ENCODE measurements at regions not wholly inside any gene's neighbourhood (a gene's known extent, or its start where the extent isn't known, plus 50 kb on each side); places are given as distances from the start of the nearest gene placed in this dataset.

- ATAC-seq: no peak
- H3K9me3 ChIP-seq (replicated peaks; ENCODE audit: control insufficient read depth, insufficient read depth, low read length): no peaks in the 10 kb centered on the region; the same call in 1 of the 3 replicates
- no peaks in the 10 kb centered on the region for H3K4me1 ChIP-seq (ENCODE audit: control insufficient read depth, insufficient read depth, low read length)
- H3K27me3 ChIP-seq (replicated peaks in 1 of 2; ENCODE audit: control insufficient read depth in 2 of 2, insufficient read depth in 2 of 2, low read length in 1 of 2): no peaks in the 10 kb centered on the region
- no peak overlapping the region for H3K9ac ChIP-seq (ENCODE audit: control insufficient read depth, insufficient read depth, low read length)
- intact Hi-C loops (cut with micrococcal nuclease; ENCODE audit: unreplicated experiment) (no loop called here), in situ Hi-C loops (cut with MboI) (no loop called here)
- ChIA-PET SMC1A (ENCODE audit: uncharacterized antibody, unreplicated experiment) (interaction anchor here (1.1 to 1.8 kb wide), 3 partner anchors 11 to 28 kb away, joined by 3 to 8 read pairs (median 3); no protein-coding TSS in a partner anchor), POLR2A (interaction anchor here (0.6 kb wide), 1 partner anchor 27 kb away, joined by 5 read pairs; no protein-coding TSS in a partner anchor), RAD21 (ENCODE audit: unreplicated experiment) (no interaction called here), CTCF (interaction anchor here (1.1 to 1.2 kb wide), 2 partner anchors 9 to 27 kb away, joined by 3 read pairs; no protein-coding TSS in a partner anchor)
- no peak for FAIRE-seq
- H2AFZ ChIP-seq (ENCODE audit: control insufficient read depth, low read depth, low read length): no peak overlapping the region
- no peak for DNase-seq (ENCODE audit: low read depth, low spot score)
- no peak overlapping the region for H3K27ac ChIP-seq (ENCODE audit: control insufficient read depth, insufficient read depth)
- H3K4me3 ChIP-seq: no peak overlapping the region
- 68% methylated on average over 6 of the region's 6 CpGs for WGBS (ENCODE audit: insufficient coverage, insufficient replicate concordance, low lambda C conversion rate, missing lambda C conversion rate)
- BruUV-seq (replicated peaks): no TSS peak
- H3K79me2 ChIP-seq (ENCODE audit: control insufficient read depth, insufficient read depth, low read length): no peaks in the 10 kb centered on the region
- no peak for TF ChIP-seq SMAD1 (IDR thresholded peaks at IDR 0.05; ENCODE audit: low read depth, partially characterized antibody)
- no peak overlapping the region for H3K4me2 ChIP-seq (ENCODE audit: control insufficient read depth, insufficient read depth)
- no peaks in the 10 kb centered on the region for H3K36me3 ChIP-seq (ENCODE audit: control insufficient read depth in 2 of 2, insufficient read depth in 2 of 2, low read length in 1 of 2)
- no peaks in the 10 kb centered on the region for H4K20me1 ChIP-seq (ENCODE audit: control insufficient read depth, insufficient read depth)
Measured at GRCh38 chr5:116779846-116780245, 205.2 kb upstream of the SEMA6A start.

DNA sequence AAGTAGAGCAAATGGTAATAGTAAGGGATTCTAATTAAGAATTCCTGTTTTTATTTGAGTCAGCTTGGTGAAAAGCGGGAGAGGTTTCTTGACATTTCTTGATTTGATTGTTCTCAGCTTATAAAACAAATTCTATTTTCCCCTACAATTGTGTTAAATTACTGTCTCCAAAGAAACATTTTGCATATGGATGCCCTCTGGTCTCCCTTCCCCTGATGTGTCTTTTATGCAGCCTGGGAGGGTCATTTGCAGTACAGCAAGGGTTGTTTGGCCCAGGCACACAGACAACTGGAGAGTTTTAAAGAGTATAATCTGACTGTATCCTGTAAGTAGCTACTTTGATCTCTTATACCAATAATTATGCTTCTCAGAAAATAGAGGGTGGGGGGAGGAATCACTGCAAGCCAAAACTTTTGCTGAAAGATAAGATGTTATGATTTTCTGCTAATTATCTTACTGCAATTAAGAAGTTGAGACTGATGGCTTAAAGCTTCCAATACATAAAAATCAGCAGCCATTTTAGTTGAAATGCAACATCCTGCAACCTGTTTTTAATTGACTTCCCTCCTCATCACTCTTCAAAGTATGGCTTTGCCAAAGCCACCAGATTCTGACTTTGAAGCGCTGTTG lies 204.1 kb upstream of the SEMA6A start:
- in situ Hi-C loops (cut with MboI) (no loop called here), intact Hi-C loops (cut with micrococcal nuclease; ENCODE audit: unreplicated experiment) (no loop called here)
- no peak overlapping the region for H3K9ac ChIP-seq (ENCODE audit: control insufficient read depth, insufficient read depth, low read length)
- no peak overlapping the region for H3K4me2 ChIP-seq (ENCODE audit: control insufficient read depth, insufficient read depth)
- H3K36me3 ChIP-seq (ENCODE audit: control insufficient read depth in 2 of 2, insufficient read depth in 2 of 2, low read length in 1 of 2): no peaks in the 10 kb centered on the region
- WGBS (ENCODE audit: insufficient coverage, insufficient replicate concordance, low lambda C conversion rate, missing lambda C conversion rate): 71% methylated on average over 2 of the region's 2 CpGs
- ChIA-PET CTCF (no interaction called here), POLR2A (no interaction called here), RAD21 (ENCODE audit: unreplicated experiment) (interaction anchor here (0.6 kb wide), 1 partner anchor 204 kb away, joined by 4 read pairs; no protein-coding TSS in a partner anchor), SMC1A (ENCODE audit: uncharacterized antibody, unreplicated experiment) (interaction anchor here (0.9 to 1.8 kb wide), 3 partner anchors 12 to 30 kb away, joined by 3 to 8 read pairs (median 5); no protein-coding TSS in a partner anchor)
- DNase-seq (ENCODE audit: low read depth, low spot score) (no peak), ATAC-seq (no peak), FAIRE-seq (no peak)
- no peaks in the 10 kb centered on the region for H3K79me2 ChIP-seq (ENCODE audit: control insufficient read depth, insufficient read depth, low read length)
- no peak overlapping the region for H2AFZ ChIP-seq (ENCODE audit: control insufficient read depth, low read depth, low read length)
- no peaks in the 10 kb centered on the region for H4K20me1 ChIP-seq (ENCODE audit: control insufficient read depth, insufficient read depth)
- H3K9me3 ChIP-seq (replicated peaks; ENCODE audit: control insufficient read depth, insufficient read depth, low read length): no peaks in the 10 kb centered on the region; the same call in 1 of the 3 replicates
- H3K4me1 ChIP-seq (ENCODE audit: control insufficient read depth, insufficient read depth, low read length): no peaks in the 10 kb centered on the region
- H3K27me3 ChIP-seq (replicated peaks in 1 of 2; ENCODE audit: control insufficient read depth in 2 of 2, insufficient read depth in 2 of 2, low read length in 1 of 2): no peaks in the 10 kb centered on the region
- BruUV-seq (replicated peaks): no TSS peak
- no peak overlapping the region for H3K4me3 ChIP-seq
- H3K27ac ChIP-seq (ENCODE audit: control insufficient read depth, insufficient read depth): no peak overlapping the region
- no peak for TF ChIP-seq E2F4 (IDR thresholded peaks at IDR 0.05; ENCODE audit: low read depth, low read length)
- no peak for TF ChIP-seq BCL3 (IDR thresholded peaks at IDR 0.05; ENCODE audit: borderline replicate concordance, insufficient read depth, low read depth, low read length, poor library complexity, severe bottlenecking)
- no peak for TF ChIP-seq BACH1 (IDR thresholded peaks at IDR 0.05; ENCODE audit: borderline replicate concordance)
- TF ChIP-seq, protein P1, sequence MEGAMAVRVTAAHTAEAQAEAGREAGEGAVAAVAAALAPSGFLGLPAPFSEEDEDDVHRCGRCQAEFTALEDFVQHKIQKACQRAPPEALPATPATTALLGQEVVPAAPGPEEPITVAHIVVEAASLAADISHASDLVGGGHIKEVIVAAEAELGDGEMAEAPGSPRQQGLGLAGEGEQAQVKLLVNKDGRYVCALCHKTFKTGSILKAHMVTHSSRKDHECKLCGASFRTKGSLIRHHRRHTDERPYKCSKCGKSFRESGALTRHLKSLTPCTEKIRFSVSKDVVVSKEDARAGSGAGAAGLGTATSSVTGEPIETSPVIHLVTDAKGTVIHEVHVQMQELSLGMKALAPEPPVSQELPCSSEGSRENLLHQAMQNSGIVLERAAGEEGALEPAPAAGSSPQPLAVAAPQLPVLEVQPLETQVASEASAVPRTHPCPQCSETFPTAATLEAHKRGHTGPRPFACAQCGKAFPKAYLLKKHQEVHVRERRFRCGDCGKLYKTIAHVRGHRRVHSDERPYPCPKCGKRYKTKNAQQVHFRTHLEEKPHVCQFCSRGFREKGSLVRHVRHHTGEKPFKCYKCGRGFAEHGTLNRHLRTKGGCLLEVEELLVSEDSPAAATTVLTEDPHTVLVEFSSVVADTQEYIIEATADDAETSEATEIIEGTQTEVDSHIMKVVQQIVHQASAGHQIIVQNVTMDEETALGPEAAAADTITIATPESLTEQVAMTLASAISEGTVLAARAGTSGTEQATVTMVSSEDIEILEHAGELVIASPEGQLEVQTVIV (IDR thresholded peaks at IDR 0.05; ENCODE audit: borderline replicate concordance, partially characterized antibody): no peak
- no peak for TF ChIP-seq CREB1 (IDR thresholded peaks at IDR 0.05; ENCODE audit: low read depth)
- TF ChIP-seq FOXM1 (IDR thresholded peaks at IDR 0.05; ENCODE audit: low read depth, low read length): no peak
- TF ChIP-seq SREBF2 (IDR thresholded peaks at IDR 0.05; ENCODE audit: low read length): no peak
- TF ChIP-seq, protein P2, sequence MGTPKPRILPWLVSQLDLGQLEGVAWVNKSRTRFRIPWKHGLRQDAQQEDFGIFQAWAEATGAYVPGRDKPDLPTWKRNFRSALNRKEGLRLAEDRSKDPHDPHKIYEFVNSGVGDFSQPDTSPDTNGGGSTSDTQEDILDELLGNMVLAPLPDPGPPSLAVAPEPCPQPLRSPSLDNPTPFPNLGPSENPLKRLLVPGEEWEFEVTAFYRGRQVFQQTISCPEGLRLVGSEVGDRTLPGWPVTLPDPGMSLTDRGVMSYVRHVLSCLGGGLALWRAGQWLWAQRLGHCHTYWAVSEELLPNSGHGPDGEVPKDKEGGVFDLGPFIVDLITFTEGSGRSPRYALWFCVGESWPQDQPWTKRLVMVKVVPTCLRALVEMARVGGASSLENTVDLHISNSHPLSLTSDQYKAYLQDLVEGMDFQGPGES (IDR thresholded peaks at IDR 0.05): no peak
- TF ChIP-seq SP1 (IDR thresholded peaks at IDR 0.05; ENCODE audit: low read depth, low read length): no peak
- no peak for TF ChIP-seq ZNF24 (IDR thresholded peaks at IDR 0.05)

Measured in GM12878 (cell line).